H9 (cell line): ENCODE measurements at regions not wholly inside any gene's neighbourhood (a gene's known extent, or its start where the extent isn't known, plus 50 kb on each side); places are given as distances from the start of the nearest gene placed in this dataset.

Experiments used
- DNase-seq: peaks from one replicate; pipeline ENCODE4 v3.0.0-alpha.2; 2017
- H2AFZ ChIP-seq: one replicate; pipeline ENCODE4 v1.6.1; 2013; ENCODE audit warnings: mild to moderate bottlenecking, low read length, control low read depth, moderate library complexity
- H2AK5ac ChIP-seq: 2 replicates; pipeline ENCODE4 v1.6.1; 2013; ENCODE audit warnings: low read length, control low read depth, mixed read lengths; ENCODE audit not compliant: insufficient read length
- H2BK120ac ChIP-seq: one replicate; pipeline ENCODE4 v1.6.1; 2013; ENCODE audit warnings: low read depth, mild to moderate bottlenecking, low read length, control low read depth, inconsistent platforms; ENCODE audit not compliant: poor library complexity, severe bottlenecking
- H2BK12ac ChIP-seq: 2 replicates; pipeline ENCODE4 v1.6.1; 2013; ENCODE audit warnings: low read length, control low read depth, mixed read lengths, low read depth; ENCODE audit not compliant: insufficient read length
- H2BK15ac ChIP-seq: 2 replicates; pipeline ENCODE4 v1.6.1; 2013; ENCODE audit warnings: low read depth, low read length, control low read depth
- H2BK20ac ChIP-seq: one replicate; pipeline ENCODE4 v1.6.1; 2013; ENCODE audit warnings: low read depth, mild to moderate bottlenecking, low read length, control low read depth, inconsistent platforms; ENCODE audit not compliant: poor library complexity, severe bottlenecking
- H2BK5ac ChIP-seq: 2 replicates; pipeline ENCODE4 v1.6.1; 2013; ENCODE audit warnings: low read length, control low read depth, mixed read lengths; ENCODE audit not compliant: insufficient read length
- H3K14ac ChIP-seq: 2 replicates; pipeline ENCODE4 v1.6.1; 2013; ENCODE audit warnings: low read length, control low read depth; ENCODE audit not compliant: insufficient read depth
- H3K18ac ChIP-seq: 2 replicates; pipeline ENCODE4 v1.6.1; 2013; ENCODE audit warnings: low read depth, mild to moderate bottlenecking, mixed read lengths, low read length, control low read depth; ENCODE audit not compliant: insufficient read length
- H3K23ac ChIP-seq: 2 replicates; pipeline ENCODE4 v1.6.1; 2013; ENCODE audit warnings: low read length, control low read depth, mixed read lengths, low read depth; ENCODE audit not compliant: insufficient read length
- H3K23me2 ChIP-seq: 2 replicates; pipeline ENCODE4 v1.6.1; 2013; ENCODE audit warnings: low read depth, mild to moderate bottlenecking, mixed read lengths, low read length, control low read depth; ENCODE audit not compliant: insufficient read length, poor library complexity, severe bottlenecking
- H3K27ac ChIP-seq: 2 replicates; pipeline ENCODE4 v1.5.1; 2013; ENCODE audit warnings: low read length, control low read depth, mixed read lengths, low read depth; ENCODE audit not compliant: insufficient read length
- H3K27me3 ChIP-seq: 2 replicates; pipeline ENCODE4 v1.6.1; 2013; ENCODE audit warnings: low read length, control low read depth, inconsistent platforms; ENCODE audit not compliant: insufficient read depth
- H3K4ac ChIP-seq: 2 replicates; pipeline ENCODE4 v1.6.1; 2013; ENCODE audit warnings: low read depth, mild to moderate bottlenecking, control low read depth, inconsistent platforms, low read length, moderate library complexity
- H3K4me1 ChIP-seq: 2 replicates; pipeline ENCODE4 v1.6.1; 2013; ENCODE audit warnings: low read length, control low read depth, inconsistent platforms; ENCODE audit not compliant: insufficient read depth
- H3K4me2 ChIP-seq: 2 replicates; pipeline ENCODE4 v1.6.1; 2013; ENCODE audit warnings: low read length, control low read depth, mixed read lengths; ENCODE audit not compliant: insufficient read length, insufficient read depth
- H3K56ac ChIP-seq: 2 replicates; pipeline ENCODE4 v1.6.1; 2013; ENCODE audit warnings: low read depth, mild to moderate bottlenecking, mixed read lengths, low read length, control low read depth; ENCODE audit not compliant: insufficient read length
- H3K79me1 ChIP-seq: 2 replicates; pipeline ENCODE4 v1.6.1; 2013; ENCODE audit warnings: low read depth, mild to moderate bottlenecking, moderate library complexity, low read length, control low read depth, inconsistent platforms; ENCODE audit not compliant: insufficient read depth, poor library complexity, severe bottlenecking
- H3K79me2 ChIP-seq: 2 replicates; pipeline ENCODE4 v1.6.1; 2013; ENCODE audit warnings: low read length, control low read depth, inconsistent platforms; ENCODE audit not compliant: insufficient read depth
- H3K9ac ChIP-seq: 2 replicates; pipeline ENCODE4 v1.6.1; 2013; ENCODE audit warnings: low read length, control low read depth, mixed read lengths; ENCODE audit not compliant: insufficient read length; ENCODE audit errors: extremely low read depth
- H3K9me3 ChIP-seq: one replicate; pipeline ENCODE4 v1.6.1; 2013; ENCODE audit warnings: low read depth, low read length, inconsistent platforms; ENCODE audit not compliant: control insufficient read depth
- H3T11ph ChIP-seq: one replicate; pipeline ENCODE4 v1.6.1; 2013; ENCODE audit warnings: mild to moderate bottlenecking, low read length, control low read depth, inconsistent platforms
- H4K20me1 ChIP-seq: one replicate; pipeline ENCODE4 v1.6.1; 2013; ENCODE audit not compliant: control insufficient read depth, insufficient read length, insufficient read depth
- H4K5ac ChIP-seq: 2 replicates; pipeline ENCODE4 v1.6.1; 2013; ENCODE audit warnings: low read depth, mild to moderate bottlenecking, mixed read lengths, low read length, control low read depth; ENCODE audit not compliant: insufficient read length
- H4K8ac ChIP-seq: replicated peaks from 2 replicates; pipeline ENCODE4 v1.6.1; 2013; ENCODE audit warnings: low read length, control low read depth, mixed read lengths, low read depth; ENCODE audit not compliant: insufficient read length
- H4K91ac ChIP-seq: 2 replicates; pipeline ENCODE4 v1.6.1; 2013; ENCODE audit warnings: low read depth, mild to moderate bottlenecking, moderate library complexity, mixed read lengths, low read length, control low read depth; ENCODE audit not compliant: insufficient read length
- H3K27ac Mint-ChIP-seq, 3 experiments: 2 replicates in 2 of 3; 3 replicates in 1 of 3; pipeline ENCODE4 v1.8.0; 2020 to 2021; ENCODE audit warnings: mixed read lengths in 3 of 3, mild to moderate bottlenecking in 1 of 3, moderate library complexity in 1 of 3
- H3K27me3 Mint-ChIP-seq: 2 replicates; pipeline ENCODE4 v1.8.0; 2021; ENCODE audit warnings: low read depth, mild to moderate bottlenecking, moderate library complexity, mixed read lengths
- H3K36me3 Mint-ChIP-seq, 3 experiments: 2 replicates in 2 of 3; 3 replicates in 1 of 3; pipeline ENCODE4 v1.8.0; 2020 to 2021; ENCODE audit warnings: low read depth in 3 of 3, mixed read lengths in 3 of 3; ENCODE audit not compliant: insufficient read depth in 1 of 3
- H3K4me1 Mint-ChIP-seq, 2 experiments: 2 replicates each; pipeline ENCODE4 v1.8.0; 2020; ENCODE audit warnings: mixed read lengths in 2 of 2
- H3K4me3 Mint-ChIP-seq, 2 experiments: 2 replicates in 1 of 2; 3 replicates in 1 of 2; pipeline ENCODE4 v1.8.0; 2020 to 2021; ENCODE audit warnings: mild to moderate bottlenecking in 2 of 2, mixed read lengths in 2 of 2, moderate library complexity in 1 of 2
- H3K9me3 Mint-ChIP-seq, 2 experiments: 2 replicates in 1 of 2; 3 replicates in 1 of 2; pipeline ENCODE4 v1.8.0; 2020; ENCODE audit warnings: mild to moderate bottlenecking in 2 of 2, mixed read lengths in 2 of 2, moderate library complexity in 1 of 2
- CTCF ChIP-seq: fragments of 200-600 bp; sonication (generic); conservative IDR thresholded peaks from 3 replicates; pipeline ENCODE4 v1.8.0; 2021; ENCODE audit warnings: antibody characterized with exemption, mild to moderate bottlenecking
- WGBS: extraction: QIAGEN DNeasy Blood & Tissue Kit; methylation state at CpG from one replicate; pipeline ENCODE4 v1.1.7; 2013; ENCODE audit warnings: missing lambda C conversion rate, low lambda C conversion rate, mixed read lengths; ENCODE audit not compliant: insufficient read length; ENCODE audit errors: extremely low coverage; 5-methylcytosine and 5-hydroxymethylcytosine counted together

- Mint-ChIP-seq H3K4me3 (no peak overlapping the region), H3K27ac (no peak overlapping the region), H3K9me3 (no peaks in the 10 kb centered on the region), H3K4me1 (no peaks in the 10 kb centered on the region), H3K36me3 (no peaks in the 10 kb centered on the region), H3K27me3 (no peaks in the 10 kb centered on the region)
- Histone ChIP-seq H3K79me2 (no peaks in the 10 kb centered on the region), H2BK20ac (no peak overlapping the region), H3K18ac (no peak overlapping the region), H2BK12ac (no peak overlapping the region), H4K20me1 (no peaks in the 10 kb centered on the region), H3K14ac (no peak overlapping the region), H2BK15ac (no peak overlapping the region), H3K56ac (no peak overlapping the region), H3K4me1 (no peaks in the 10 kb centered on the region), H2BK5ac (no peak overlapping the region), H2BK120ac (no peak overlapping the region), H3K27me3 (no peaks in the 10 kb centered on the region), H3K79me1 (no peaks in the 10 kb centered on the region), H3K27ac (no peak overlapping the region), H4K91ac (no peak overlapping the region), H3K9ac (no peak overlapping the region), H3T11ph (no peak overlapping the region), H3K23me2 (no peaks in the 10 kb centered on the region), H4K8ac (no peak overlapping the region), H3K4me2 (no peak overlapping the region), H3K9me3 (no peaks in the 10 kb centered on the region), H3K4ac (no peak overlapping the region), H3K23ac (no peak overlapping the region), H4K5ac (no peak overlapping the region), H2AK5ac (no peak overlapping the region), H2AFZ (no peak overlapping the region)
- TF ChIP-seq CTCF: no peak
- DNase-seq: no peak
- WGBS: no CpG with 5 or more reads among the region's 3 CpGs
Measured at GRCh38 chr7:125445836-125446235, 516.2 kb upstream of the POT1 start.
